Tibial nerve (tissue), 4 donors: ENCODE measurements at regions not wholly inside any gene's neighbourhood (a gene's known extent, or its start where the extent isn't known, plus 50 kb on each side); places are given as distances from the start of the nearest gene placed in this dataset.

Source experiments
- DNase-seq, 2 donors: peaks; one replicate each; pipeline ENCODE4 v3.0.0-alpha.2; 2019; ENCODE audit warnings: low spot score in 2 of 2
- H3K27ac ChIP-seq, 4 donors: fragments of 200-600 bp; sonication (generic) in 3 of 4; one replicate each; pipeline ENCODE4 v1.5.1; 2017 to 2019; ENCODE audit warnings: mild to moderate bottlenecking in 1 of 4
- H3K27me3 ChIP-seq, 2 donors: fragments of 200-600 bp; sonication (generic) in 1 of 2; one replicate each; pipeline versions ENCODE4 v1.5.1 to v1.6.0; 2017 to 2019
- H3K36me3 ChIP-seq, 3 donors: fragments of 200-600 bp; sonication (generic); one replicate each; pipeline ENCODE4 v1.5.1; 2018 to 2019
- H3K4me1 ChIP-seq, 4 donors: fragments of 200-600 bp; sonication (generic) in 3 of 4; one replicate each; pipeline ENCODE4 v1.5.1; 2017 to 2019
- H3K4me3 ChIP-seq, 4 donors: fragments of 200-600 bp; sonication (generic) in 3 of 4; one replicate each; pipeline ENCODE4 v1.5.1; 2017 to 2019; ENCODE audit warnings: mild to moderate bottlenecking in 1 of 4, moderate library complexity in 1 of 4
- H3K9me3 ChIP-seq, 4 donors: fragments of 200-600 bp; sonication (generic) in 3 of 4; one replicate each; pipeline ENCODE4 v1.5.1; 2017 to 2019
- EP300 ChIP-seq, 2 donors: sonication (generic); formaldehyde crosslinking; IDR thresholded peaks; one replicate each; pipeline ENCODE4 v1.6.1; 2017; ENCODE audit warnings: antibody characterized with exemption in 2 of 2, mild to moderate bottlenecking in 1 of 2
- POLR2A ChIP-seq, 2 donors: fragments of 450-650 bp; IDR thresholded peaks; one replicate each; pipeline ENCODE4 v1.6.1; 2017; ENCODE audit warnings: antibody characterized with exemption in 2 of 2, mild to moderate bottlenecking in 2 of 2, moderate library complexity in 2 of 2
- WGBS, 2 donors: methylation state at CpG; one replicate each; pipeline ENCODE4 v1.1.5; 2018; 5-methylcytosine and 5-hydroxymethylcytosine counted together
- TF ChIP-seq, protein P1 (sequence below), 5 experiments: fragments of 200-600 bp in 3 of 5; fragments of 450-650 bp in 2 of 5; sonication (generic) in 3 of 5; IDR thresholded peaks; one replicate each; pipeline ENCODE4 v1.5.1; 2016 to 2019; ENCODE audit warnings: antibody characterized with exemption in 5 of 5, mild to moderate bottlenecking in 3 of 5, moderate library complexity in 2 of 5

DNA sequence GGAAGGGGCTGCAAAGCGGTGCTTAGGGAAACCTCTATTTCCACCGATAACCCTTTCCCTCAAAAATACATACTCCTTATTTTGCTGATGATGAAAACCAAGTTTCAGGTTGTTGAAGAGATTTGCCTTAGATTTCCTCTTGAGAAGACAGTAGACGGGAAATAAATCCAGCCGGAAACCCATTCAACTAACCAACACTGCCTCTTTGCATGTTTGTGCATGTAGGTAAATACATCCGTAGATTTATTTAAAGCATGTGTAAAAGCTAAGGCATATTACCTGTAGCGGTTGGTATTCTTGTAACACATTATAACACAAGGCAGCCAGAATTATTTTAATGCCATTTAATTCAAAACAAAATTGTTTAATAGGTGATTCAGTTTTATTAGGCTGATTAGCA is 136.3 kb upstream of the SLC22A23 start:
- 97 to 98% methylated on average over 6 of the region's 6 CpGs for WGBS, 2 donors
- Histone ChIP-seq H3K9me3 (no peaks in the 10 kb centered on the region), H3K4me1 (no peaks in the 10 kb centered on the region), H3K27me3 (no peaks in the 10 kb centered on the region), H3K36me3 (no peaks in the 10 kb centered on the region), H3K27ac (no peak overlapping the region), H3K4me3 (no peak overlapping the region)
- no peak for DNase-seq
- TF ChIP-seq POLR2A (IDR thresholded peaks at IDR 0.05) (no peak), EP300 (IDR thresholded peaks at IDR 0.05) (no peak)
- TF ChIP-seq, protein P1, sequence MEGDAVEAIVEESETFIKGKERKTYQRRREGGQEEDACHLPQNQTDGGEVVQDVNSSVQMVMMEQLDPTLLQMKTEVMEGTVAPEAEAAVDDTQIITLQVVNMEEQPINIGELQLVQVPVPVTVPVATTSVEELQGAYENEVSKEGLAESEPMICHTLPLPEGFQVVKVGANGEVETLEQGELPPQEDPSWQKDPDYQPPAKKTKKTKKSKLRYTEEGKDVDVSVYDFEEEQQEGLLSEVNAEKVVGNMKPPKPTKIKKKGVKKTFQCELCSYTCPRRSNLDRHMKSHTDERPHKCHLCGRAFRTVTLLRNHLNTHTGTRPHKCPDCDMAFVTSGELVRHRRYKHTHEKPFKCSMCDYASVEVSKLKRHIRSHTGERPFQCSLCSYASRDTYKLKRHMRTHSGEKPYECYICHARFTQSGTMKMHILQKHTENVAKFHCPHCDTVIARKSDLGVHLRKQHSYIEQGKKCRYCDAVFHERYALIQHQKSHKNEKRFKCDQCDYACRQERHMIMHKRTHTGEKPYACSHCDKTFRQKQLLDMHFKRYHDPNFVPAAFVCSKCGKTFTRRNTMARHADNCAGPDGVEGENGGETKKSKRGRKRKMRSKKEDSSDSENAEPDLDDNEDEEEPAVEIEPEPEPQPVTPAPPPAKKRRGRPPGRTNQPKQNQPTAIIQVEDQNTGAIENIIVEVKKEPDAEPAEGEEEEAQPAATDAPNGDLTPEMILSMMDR (IDR thresholded peaks at IDR 0.05), result no peak

- Histone ChIP-seq H3K4me1 (no peaks in the 10 kb centered on the region), H3K9me3 (peaks cover 0 to 5% (median 0%) of the 10 kb centered on the region in 4 donors), H3K36me3 (no peaks in the 10 kb centered on the region), H3K4me3 (no peak overlapping the region), H3K27ac (peak overlapping the region in 2 of 4 donors; percentile 0 to 45), H3K27me3 (no peaks in the 10 kb centered on the region)
- WGBS, 2 donors, result 72 to 79% methylated on average over 7 of the region's 7 CpGs
- peak in 1 of 2 donors; percentile 37 for DNase-seq
- TF ChIP-seq POLR2A (IDR thresholded peaks at IDR 0.05) (no peak), EP300 (IDR thresholded peaks at IDR 0.05) (peak in 1 of 2 donors; percentile 94)
Measured at GRCh38 chr6:3592371-3592941, 135.6 kb upstream of the SLC22A23 start.

- no peak overlapping the region for H3K4me3 ChIP-seq
- no peaks in the 10 kb centered on the region for H3K4me1 ChIP-seq
- peak overlapping the region in 2 of 4 donors; percentile 0 to 45 for H3K27ac ChIP-seq
- no peaks in the 10 kb centered on the region for H3K27me3 ChIP-seq
- TF ChIP-seq POLR2A (IDR thresholded peaks at IDR 0.05) (no peak), EP300 (IDR thresholded peaks at IDR 0.05) (no peak)
- TF ChIP-seq, protein P1 (IDR thresholded peaks at IDR 0.05), result no peak
- 80 to 84% methylated on average over 1 of the region's 1 CpG for WGBS, 2 donors
- no peaks in the 10 kb centered on the region for H3K36me3 ChIP-seq
- peaks cover 0 to 8% (median 0%) of the 10 kb centered on the region in 4 donors for H3K9me3 ChIP-seq
- no peak for DNase-seq
Measured at GRCh38 chr6:3591970-3592369, 135.1 kb upstream of the SLC22A23 start.

- DNase-seq, result no peak
Measured at GRCh38 chr6:3587660-3588059, 130.8 kb upstream of the SLC22A23 start.

DNA sequence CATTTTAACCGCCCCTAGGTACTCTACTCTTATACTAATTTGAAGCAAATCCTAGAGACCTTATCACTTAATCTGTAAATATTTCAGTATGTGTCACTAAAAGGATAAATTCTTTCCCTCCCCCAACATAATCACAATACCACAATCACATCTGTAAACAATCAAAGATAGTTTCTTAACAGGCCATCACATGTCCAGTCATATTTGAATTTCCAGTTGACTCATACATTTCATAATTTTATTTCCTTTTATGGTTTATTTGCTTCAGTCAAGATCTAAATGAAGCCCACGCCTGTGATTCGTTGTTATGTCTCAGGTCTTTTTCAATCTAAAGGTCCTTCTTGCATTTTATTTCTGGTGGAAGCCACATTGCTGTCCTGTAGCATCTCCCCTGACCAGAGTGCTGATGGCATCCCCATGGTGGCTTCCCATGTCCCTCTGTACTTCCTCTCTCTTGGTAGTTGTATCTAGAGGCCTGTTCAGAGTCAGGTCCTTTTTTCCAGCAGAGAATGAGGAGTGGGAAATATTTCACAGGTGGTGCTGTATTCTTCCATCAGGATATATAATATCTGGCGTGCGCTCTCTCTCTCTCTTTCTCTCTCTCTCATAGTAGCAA is 128.6 kb upstream of the SLC22A23 start:
- no peaks in the 10 kb centered on the region for H3K4me1 ChIP-seq
- H3K27ac ChIP-seq, result no peak overlapping the region
- peaks cover 0 to 8% (median 0%) of the 10 kb centered on the region in 4 donors for H3K9me3 ChIP-seq
- H3K4me3 ChIP-seq, result no peak overlapping the region
- H3K27me3 ChIP-seq, result no peaks in the 10 kb centered on the region
- TF ChIP-seq, protein P1 (IDR thresholded peaks at IDR 0.05), result no peak
- no peak for TF ChIP-seq POLR2A (IDR thresholded peaks at IDR 0.05)
- peak in 1 of 2 donors; percentile 64 for TF ChIP-seq EP300 (IDR thresholded peaks at IDR 0.05)
- no peaks in the 10 kb centered on the region for H3K36me3 ChIP-seq
- 56 to 61% methylated on average over 5 of the region's 5 CpGs for WGBS, 2 donors
- DNase-seq, result no peak

More at GRCh38 chr6:3587660-3588059, 130.8 kb upstream of the SLC22A23 start:
- no peak overlapping the region for H3K4me3 ChIP-seq
- H3K36me3 ChIP-seq, result no peaks in the 10 kb centered on the region
- no peak overlapping the region for H3K27ac ChIP-seq
- H3K27me3 ChIP-seq, result no peaks in the 10 kb centered on the region
- no peaks in the 10 kb centered on the region for H3K4me1 ChIP-seq
- H3K9me3 ChIP-seq, result peaks cover 0 to 8% (median 0%) of the 10 kb centered on the region in 4 donors
- TF ChIP-seq EP300 (IDR thresholded peaks at IDR 0.05), result no peak
- TF ChIP-seq, protein P1 (IDR thresholded peaks at IDR 0.05), result no peak
- no peak for TF ChIP-seq POLR2A (IDR thresholded peaks at IDR 0.05)
